ENCODE measurements at regions not wholly inside any gene's neighbourhood (a gene's known extent, or its start where the extent isn't known, plus 50 kb on each side); places are given as distances from the start of the nearest gene placed in this dataset.

- DNase-seq (ENCODE audit: low spot score): no peak
Observed at GRCh38 chr3:165283328-165283727, 87.1 kb upstream of the SLITRK3 start.

- no peak for DNase-seq (ENCODE audit: low spot score)
Observed at GRCh38 chr3:165279471-165279870, 83.3 kb upstream of the SLITRK3 start.

GRCh38 chr3:165273411-165273810, 77.2 kb upstream of the SLITRK3 start:
- DNase-seq (ENCODE audit: low spot score): no peak

- no peak for DNase-seq (ENCODE audit: low spot score)
Observed at GRCh38 chr3:165259541-165260193, 63.5 kb upstream of the SLITRK3 start.

GRCh38 chr3:165256554-165257065, 60.4 kb upstream of the SLITRK3 start:
- no peak for DNase-seq (ENCODE audit: low spot score)

- DNase-seq (ENCODE audit: low spot score): peak; percentile 7
Observed at GRCh38 chr3:165254812-165255211, 58.6 kb upstream of the SLITRK3 start.

Data from AG08396 (cell line).